ENCODE measurements at regions not wholly inside any gene's neighbourhood (a gene's known extent, or its start where the extent isn't known, plus 50 kb on each side); places are given as distances from the start of the nearest gene placed in this dataset.

GRCh38 chr7:131903315-131903714, 346.9 kb upstream of the PODXL start:
- TF ChIP-seq CTCF (IDR thresholded peaks at IDR 0.05), result no peak
- no peak for DNase-seq (ENCODE audit: low spot score)
- Histone ChIP-seq H3K27ac (no peak overlapping the region), H3K4me3 (no peak overlapping the region)

- no peak for DNase-seq (ENCODE audit: low spot score)
- TF ChIP-seq CTCF (IDR thresholded peaks at IDR 0.05), result no peak
- Histone ChIP-seq H3K27ac (no peak overlapping the region), H3K4me3 (no peak overlapping the region)
Measured at GRCh38 chr7:131900785-131901287, 344.4 kb upstream of the PODXL start.

GRCh38 chr7:131899271-131900030, 343.0 kb upstream of the PODXL start:
- DNase-seq (ENCODE audit: low spot score), result no peak
- no peak overlapping the region for H3K27ac ChIP-seq
- TF ChIP-seq CTCF (IDR thresholded peaks at IDR 0.05), result no peak
- no peak overlapping the region for H3K4me3 ChIP-seq

GRCh38 chr7:131898418-131898817, 342.0 kb upstream of the PODXL start:
- H3K4me3 ChIP-seq, result no peak overlapping the region
- H3K27ac ChIP-seq, result no peak overlapping the region
- TF ChIP-seq CTCF (IDR thresholded peaks at IDR 0.05), result no peak
- no peak for DNase-seq (ENCODE audit: low spot score)

DNA sequence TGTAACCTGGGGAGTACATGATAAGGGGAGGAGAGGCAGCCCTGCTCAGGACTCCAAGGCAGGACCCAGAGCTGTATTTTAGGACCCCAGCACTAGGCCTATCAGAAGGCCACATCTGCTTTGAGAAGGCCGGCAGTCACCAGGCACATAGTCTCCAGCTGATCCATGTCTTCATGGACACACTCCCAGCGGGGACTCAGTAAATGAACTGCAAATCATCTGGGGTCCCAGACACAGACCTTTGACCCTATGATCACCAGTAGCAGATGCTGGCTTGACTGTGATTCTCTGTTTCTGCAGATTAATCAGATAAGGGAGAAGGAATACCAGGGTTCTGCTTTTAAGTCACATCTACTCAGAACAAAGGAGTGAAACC, 341.4 kb upstream of the PODXL start:
- no peak overlapping the region for H3K27ac ChIP-seq
- no peak for DNase-seq (ENCODE audit: low spot score)
- H3K4me3 ChIP-seq, result no peak overlapping the region
- no peak for TF ChIP-seq CTCF (IDR thresholded peaks at IDR 0.05)

DNA sequence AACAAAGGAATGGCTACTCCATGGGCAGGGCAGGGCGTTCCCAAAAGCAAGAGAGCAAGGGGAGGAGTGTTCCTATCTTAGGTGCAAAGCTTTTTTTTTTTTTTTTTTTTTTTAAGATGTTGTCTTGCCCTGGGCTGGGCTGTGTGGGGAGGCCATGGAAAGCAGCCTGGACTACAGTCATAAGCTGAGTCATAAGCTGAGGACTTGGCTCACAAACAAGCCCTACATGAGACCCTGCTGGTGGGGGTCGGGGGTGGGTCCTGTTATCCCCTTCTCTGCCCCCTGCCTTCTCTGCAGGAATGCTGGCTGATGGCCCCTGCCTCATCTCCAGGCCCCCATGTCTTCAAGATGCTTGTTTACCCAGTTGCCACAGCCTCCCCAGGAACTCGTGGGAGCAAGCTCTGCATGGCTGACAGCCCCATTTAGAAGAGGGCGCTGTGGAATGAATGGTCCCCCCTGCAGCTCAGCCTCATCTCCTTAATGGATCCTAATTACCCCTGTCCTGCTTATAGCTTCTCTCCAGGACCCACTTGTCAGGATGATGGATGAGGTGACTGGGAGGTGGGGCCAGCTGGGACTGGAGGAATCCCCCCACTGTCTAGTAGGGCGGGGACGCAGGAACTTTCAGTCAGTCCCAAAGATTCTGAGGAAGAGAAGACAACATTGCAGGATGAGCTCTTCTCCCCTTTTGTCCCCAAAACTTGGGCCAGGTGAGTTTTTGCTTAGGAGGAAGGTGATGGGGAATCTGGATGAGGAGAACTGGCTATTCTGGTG, 340.8 kb upstream of the PODXL start:
- no peak overlapping the region for H3K4me3 ChIP-seq
- DNase-seq (ENCODE audit: low spot score), result no peak
- no peak for TF ChIP-seq CTCF (IDR thresholded peaks at IDR 0.05)
- H3K27ac ChIP-seq, result no peak overlapping the region

Data from coronary artery (tissue), 2 donors.